HepG2 (cell line): ENCODE measurements at regions not wholly inside any gene's neighbourhood (a gene's known extent, or its start where the extent isn't known, plus 50 kb on each side); places are given as distances from the start of the nearest gene placed in this dataset.
A peak's percentile ranks its signal among the peaks of the same experiment; 100 is the strongest.

Source experiments
- CCDC6 ChIP-seq: sonication (generic); formaldehyde crosslinking; IDR thresholded peaks from 2 replicates; pipeline ENCODE4 v1.8.1; 2022; ENCODE audit warnings: mild to moderate bottlenecking, missing genetic modification reagents, moderate library complexity
- CEBPZ ChIP-seq: IDR thresholded peaks from 2 replicates; pipeline ENCODE4 v1.6.1; 2012; ENCODE audit warnings: low read length, improper control_type of control experiment
- CREBL2 ChIP-seq: sonication (generic); formaldehyde crosslinking; IDR thresholded peaks from 2 replicates; pipeline ENCODE4 v1.8.1; 2023; ENCODE audit warnings: missing genetic modification reagents, mild to moderate bottlenecking, borderline replicate concordance
- HNF4A ChIP-seq: sonication (generic); formaldehyde crosslinking; IDR thresholded peaks from 2 replicates; pipeline ENCODE4 v1.4.0; 2020; ENCODE audit warnings: missing genetic modification reagents
- MEIS2 ChIP-seq: sonication (generic); formaldehyde crosslinking; IDR thresholded peaks from 2 replicates; pipeline ENCODE4 v1.9.0; 2021; ENCODE audit warnings: mild to moderate bottlenecking, missing genetic modification reagents
- MTF1 ChIP-seq: sonication (generic); formaldehyde crosslinking; IDR thresholded peaks from 2 replicates; pipeline ENCODE4 v1.5.0; 2020; ENCODE audit warnings: missing genetic modification reagents
- NFATC3 ChIP-seq: sonication (generic); formaldehyde crosslinking; IDR thresholded peaks from 2 replicates; pipeline ENCODE4 v1.5.1; 2020; ENCODE audit warnings: mild to moderate bottlenecking, missing genetic modification reagents
- NFKBIZ ChIP-seq: IDR thresholded peaks from 2 replicates; pipeline ENCODE4 v1.6.1; 2018; ENCODE audit warnings: missing genetic modification reagents, missing compliant biosample characterization
- RAD51 ChIP-seq: fragments of 450-650 bp; IDR thresholded peaks from 2 replicates; pipeline ENCODE4 v1.6.1; 2016; ENCODE audit warnings: borderline replicate concordance
- RNF219 ChIP-seq: sonication (generic); formaldehyde crosslinking; IDR thresholded peaks from 2 replicates; pipeline ENCODE4 v1.5.0; 2020; ENCODE audit warnings: mild to moderate bottlenecking, missing genetic modification reagents
- SMAD3 ChIP-seq: sonication (generic); formaldehyde crosslinking; IDR thresholded peaks from 2 replicates; pipeline ENCODE4 v1.4.0; 2020; ENCODE audit warnings: missing genetic modification reagents
- SMARCC2 ChIP-seq: fragments of 450-650 bp; IDR thresholded peaks from 2 replicates; pipeline ENCODE4 v1.6.1; 2017; ENCODE audit warnings: antibody characterized with exemption, mild to moderate bottlenecking
- TRIM24 ChIP-seq: sonication (generic); formaldehyde crosslinking; IDR thresholded peaks from 2 replicates; pipeline ENCODE4 v1.8.0; 2022; ENCODE audit warnings: mild to moderate bottlenecking, missing genetic modification reagents
- ZBTB49 ChIP-seq: sonication (generic); formaldehyde crosslinking; IDR thresholded peaks from 2 replicates; pipeline ENCODE4 v1.4.0; 2020; ENCODE audit warnings: missing genetic modification reagents, borderline replicate concordance
- ZNF256 ChIP-seq: sonication (generic); formaldehyde crosslinking; conservative IDR thresholded peaks from 2 replicates; pipeline ENCODE4 v1.4.0; 2020; ENCODE audit warnings: missing genetic modification reagents
- ZNF343 ChIP-seq: sonication (generic); formaldehyde crosslinking; IDR thresholded peaks from 2 replicates; pipeline ENCODE4 v1.4.0; 2020; ENCODE audit warnings: mild to moderate bottlenecking, missing genetic modification reagents
- ZNF597 ChIP-seq: sonication (generic); formaldehyde crosslinking; IDR thresholded peaks from 2 replicates; pipeline ENCODE4 v1.5.0; 2020; ENCODE audit warnings: missing genetic modification reagents
- ZNF746 ChIP-seq: sonication (generic); formaldehyde crosslinking; IDR thresholded peaks from 2 replicates; pipeline ENCODE4 v1.8.0; 2022; ENCODE audit warnings: mild to moderate bottlenecking, missing genetic modification reagents
- ZNF773 ChIP-seq: sonication (generic); formaldehyde crosslinking; IDR thresholded peaks from 2 replicates; pipeline ENCODE4 v1.4.0; 2020; ENCODE audit warnings: missing genetic modification reagents, borderline replicate concordance
- TF ChIP-seq, protein P1 (sequence below): sonication (generic); formaldehyde crosslinking; IDR thresholded peaks from 2 replicates; pipeline ENCODE4 v1.5.0; 2020; ENCODE audit warnings: missing genetic modification reagents, mild to moderate bottlenecking, borderline replicate concordance

- TF ChIP-seq NFKBIZ (CRISPR knock-in tag) (no peak), CCDC6 (CRISPR knock-in tag) (no peak; the same call in 1 of the 2 replicates), RAD51 (no peak), ZNF343 (CRISPR knock-in tag) (peak; percentile 96; the same call in 1 of the 2 replicates), HNF4A (CRISPR knock-in tag) (peak; percentile 99), RNF219 (no peak), CEBPZ (no peak), SMARCC2 (no peak), SMAD3 (no peak), ZBTB49 (CRISPR knock-in tag) (peak; percentile 48; the same call in 1 of the 2 replicates), CREBL2 (CRISPR knock-in tag) (0 out of 2 replicates have a peak, but pooled peaks have one; percentile 22), NFATC3 (CRISPR knock-in tag) (peak; percentile 86), TRIM24 (CRISPR knock-in tag) (peak; percentile 86; the same call in 1 of the 2 replicates), ZNF773 (CRISPR knock-in tag) (peak; percentile 5; the same call in 1 of the 2 replicates), MTF1 (peak; percentile 42; the same call in 1 of the 2 replicates), ZNF597 (CRISPR knock-in tag) (no peak), ZNF256 (0 out of 2 replicates have a peak, but pooled peaks have one; percentile 65), ZNF746 (peak; percentile 95; the same call in 1 of the 2 replicates), MEIS2 (peak; percentile 97)
- TF ChIP-seq, protein P1, sequence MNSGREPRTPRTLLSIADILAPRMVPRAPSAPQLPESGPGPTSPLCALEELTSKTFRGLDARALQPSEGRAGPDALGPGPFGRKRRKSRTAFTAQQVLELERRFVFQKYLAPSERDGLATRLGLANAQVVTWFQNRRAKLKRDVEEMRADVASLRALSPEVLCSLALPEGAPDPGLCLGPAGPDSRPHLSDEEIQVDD (CRISPR knock-in tag): no peak
These were observed 54.3 kb upstream of the PTPN1 start (continued) for GRCh38 chr20:50455656-50456451.
